GM12875 (cell line): ENCODE measurements at regions not wholly inside any gene's neighbourhood (a gene's known extent, or its start where the extent isn't known, plus 50 kb on each side); places are given as distances from the start of the nearest gene placed in this dataset.

ENCODE experiments used
- H3K4me3 ChIP-seq: one replicate; pipeline ENCODE4 v1.5.1; 2011; ENCODE audit warnings: low read depth, low read length, control low read depth
- CTCF ChIP-seq: IDR thresholded peaks from 2 replicates; pipeline ENCODE4 v1.5.1; 2011; ENCODE audit warnings: low read depth, mild to moderate bottlenecking, control low read depth, inconsistent platforms, low read length, moderate library complexity, borderline replicate concordance; ENCODE audit not compliant: insufficient read depth

GRCh38 chr6:166087852-166088251 lies 79.8 kb downstream of the TBXT start:
- TF ChIP-seq CTCF: no peak
- no peak overlapping the region for H3K4me3 ChIP-seq

- H3K4me3 ChIP-seq: no peak overlapping the region
- TF ChIP-seq CTCF: no peak
These were observed 80.4 kb downstream of the TBXT start for GRCh38 chr6:166087246-166087645.

- H3K4me3 ChIP-seq: no peak overlapping the region
- no peak for TF ChIP-seq CTCF
These were observed 82.2 kb downstream of the TBXT start for GRCh38 chr6:166085500-166085899.

- TF ChIP-seq CTCF: no peak
- H3K4me3 ChIP-seq: no peak overlapping the region
These were observed 82.7 kb downstream of the TBXT start for GRCh38 chr6:166084951-166085350.

- H3K4me3 ChIP-seq: no peak overlapping the region
- no peak for TF ChIP-seq CTCF
These were observed 87.8 kb downstream of the TBXT start for GRCh38 chr6:166079841-166080240.

- H3K4me3 ChIP-seq: no peak overlapping the region
- no peak for TF ChIP-seq CTCF
These were observed 89.4 kb downstream of the TBXT start for GRCh38 chr6:166078294-166078693.

- peak; percentile 25; the same call in 1 of the 2 replicates for TF ChIP-seq CTCF
- H3K4me3 ChIP-seq: no peak overlapping the region
These were observed 91.0 kb downstream of the TBXT start for GRCh38 chr6:166076625-166077024.
